ENCODE measurements at regions not wholly inside any gene's neighbourhood (a gene's known extent, or its start where the extent isn't known, plus 50 kb on each side); places are given as distances from the start of the nearest gene placed in this dataset.

GRCh38 chr6:114839019-114839418 lies 496.2 kb upstream of the HS3ST5 start:
- Histone ChIP-seq H3K27ac (ENCODE audit: insufficient read depth, low read depth, low read length) (no peak overlapping the region), H2AFZ (ENCODE audit: low read depth, low read length) (no peak overlapping the region), H3K36me3 (ENCODE audit: control insufficient read depth in 2 of 2, extremely low read depth in 1 of 2, insufficient read depth in 2 of 2, low read length in 2 of 2) (no peaks in the 10 kb centered on the region), H3K9ac (replicated peaks; ENCODE audit: extremely low read depth, insufficient read depth, low read length) (no peak overlapping the region), H3K9me3 (replicated peaks; ENCODE audit: control insufficient read depth, insufficient read depth, low read length) (peaks cover 1% of the 10 kb centered on the region), H3K79me2 (ENCODE audit: control insufficient read depth, insufficient read depth, low read length) (no peaks in the 10 kb centered on the region), H3K4me3 (replicated peaks in 1 of 3; ENCODE audit: insufficient read depth in 1 of 3, low read depth in 1 of 3, low read length in 3 of 3) (no peak overlapping the region), H4K20me1 (replicated peaks; ENCODE audit: control insufficient read depth, extremely low read depth, insufficient read depth, low read length) (no peaks in the 10 kb centered on the region), H3K9me1 (replicated peaks; ENCODE audit: control insufficient read depth, extremely low read depth, insufficient read depth, low read length) (no peaks in the 10 kb centered on the region), H3K4me1 (ENCODE audit: control insufficient read depth, extremely low read depth, insufficient read depth, low read length) (no peaks in the 10 kb centered on the region), H3K27me3 (ENCODE audit: control insufficient read depth in 2 of 2, insufficient read depth in 2 of 2, low read length in 2 of 2) (no peaks in the 10 kb centered on the region), H3K4me2 (ENCODE audit: insufficient read depth, low read length) (no peak overlapping the region)
- ChIA-PET CTCF (no interaction called here), POLR2A (no interaction called here)
- intact Hi-C loops (cut with micrococcal nuclease) = no loop called here
- no peak for DNase-seq (ENCODE audit: low read depth, low spot score)
- no peak for FAIRE-seq
- no TSS peak for BruUV-seq (replicated peaks)
- dilution Hi-C loops (cut with MboI; ENCODE audit: extremely low pct_ligation_motif_present, low sequenced_read_pairs) = no loop called here
- TF ChIP-seq FOS (IDR thresholded peaks at IDR 0.05; ENCODE audit: borderline replicate concordance, insufficient read depth, low read length) (no peak), GATA2 (IDR thresholded peaks at IDR 0.05; ENCODE audit: insufficient read depth, insufficient read length, low read depth, low read length) (no peak), MYC (IDR thresholded peaks at IDR 0.05; ENCODE audit: low read depth, low read length) (no peak), POLR2A (IDR thresholded peaks at IDR 0.05; ENCODE audit: low read depth, low read length) (no peak), JUN (IDR thresholded peaks at IDR 0.05; ENCODE audit: borderline replicate concordance, insufficient read depth, insufficient read length, low read depth) (no peak)

GRCh38 chr6:114833211-114833610 lies 490.4 kb upstream of the HS3ST5 start:
- H3K9ac ChIP-seq (replicated peaks; ENCODE audit: extremely low read depth, insufficient read depth, low read length) = no peak overlapping the region
- H3K4me3 ChIP-seq (replicated peaks in 1 of 3; ENCODE audit: insufficient read depth in 1 of 3, low read depth in 1 of 3, low read length in 3 of 3) = no peak overlapping the region
- no peaks in the 10 kb centered on the region for H3K79me2 ChIP-seq (ENCODE audit: control insufficient read depth, insufficient read depth, low read length)
- H3K27ac ChIP-seq (ENCODE audit: insufficient read depth, low read depth, low read length) = no peak overlapping the region
- intact Hi-C loops (cut with micrococcal nuclease) (no loop called here), dilution Hi-C loops (cut with MboI; ENCODE audit: extremely low pct_ligation_motif_present, low sequenced_read_pairs) (no loop called here)
- H3K4me2 ChIP-seq (ENCODE audit: insufficient read depth, low read length) = no peak overlapping the region
- no peaks in the 10 kb centered on the region for H3K36me3 ChIP-seq (ENCODE audit: control insufficient read depth in 2 of 2, extremely low read depth in 1 of 2, insufficient read depth in 2 of 2, low read length in 2 of 2)
- peaks cover 1% of the 10 kb centered on the region for H3K9me3 ChIP-seq (replicated peaks; ENCODE audit: control insufficient read depth, insufficient read depth, low read length)
- ChIA-PET POLR2A (no interaction called here), CTCF (no interaction called here)
- BruUV-seq (replicated peaks) = no TSS peak
- H3K9me1 ChIP-seq (replicated peaks; ENCODE audit: control insufficient read depth, extremely low read depth, insufficient read depth, low read length) = no peaks in the 10 kb centered on the region
- no peak for TF ChIP-seq MYC (IDR thresholded peaks at IDR 0.05; ENCODE audit: low read depth, low read length)
- no peak for TF ChIP-seq GATA2 (IDR thresholded peaks at IDR 0.05; ENCODE audit: insufficient read depth, insufficient read length, low read depth, low read length)
- TF ChIP-seq CTCF (IDR thresholded peaks at IDR 0.05; ENCODE audit: extremely low read depth in 1 of 2, insufficient read depth in 1 of 2, low read depth in 1 of 2, low read length in 2 of 2) = no peak
- TF ChIP-seq POLR2AphosphoS5 (IDR thresholded peaks at IDR 0.05; ENCODE audit: insufficient read depth, low read depth, low read length) = no peak
- TF ChIP-seq EZH2 (IDR thresholded peaks at IDR 0.05; ENCODE audit: borderline replicate concordance, low read depth, low read length, severe bottlenecking) = no peak
- TF ChIP-seq MAX (IDR thresholded peaks at IDR 0.05; ENCODE audit: insufficient read depth, insufficient read length) = no peak
- no peak for TF ChIP-seq JUN (IDR thresholded peaks at IDR 0.05; ENCODE audit: borderline replicate concordance, insufficient read depth, insufficient read length, low read depth)
- TF ChIP-seq POLR2A (IDR thresholded peaks at IDR 0.05; ENCODE audit: low read depth, low read length) = no peak
- TF ChIP-seq FOS (IDR thresholded peaks at IDR 0.05; ENCODE audit: borderline replicate concordance, insufficient read depth, low read length) = no peak
- H3K4me1 ChIP-seq (ENCODE audit: control insufficient read depth, extremely low read depth, insufficient read depth, low read length) = no peaks in the 10 kb centered on the region
- H4K20me1 ChIP-seq (replicated peaks; ENCODE audit: control insufficient read depth, extremely low read depth, insufficient read depth, low read length) = no peaks in the 10 kb centered on the region
- no peak overlapping the region for H2AFZ ChIP-seq (ENCODE audit: low read depth, low read length)
- FAIRE-seq = no peak
- no peaks in the 10 kb centered on the region for H3K27me3 ChIP-seq (ENCODE audit: control insufficient read depth in 2 of 2, insufficient read depth in 2 of 2, low read length in 2 of 2)
- no peak for DNase-seq (ENCODE audit: low read depth, low spot score)
